ENCODE measurements at regions not wholly inside any gene's neighbourhood (a gene's known extent, or its start where the extent isn't known, plus 50 kb on each side); places are given as distances from the start of the nearest gene placed in this dataset.

DNA sequence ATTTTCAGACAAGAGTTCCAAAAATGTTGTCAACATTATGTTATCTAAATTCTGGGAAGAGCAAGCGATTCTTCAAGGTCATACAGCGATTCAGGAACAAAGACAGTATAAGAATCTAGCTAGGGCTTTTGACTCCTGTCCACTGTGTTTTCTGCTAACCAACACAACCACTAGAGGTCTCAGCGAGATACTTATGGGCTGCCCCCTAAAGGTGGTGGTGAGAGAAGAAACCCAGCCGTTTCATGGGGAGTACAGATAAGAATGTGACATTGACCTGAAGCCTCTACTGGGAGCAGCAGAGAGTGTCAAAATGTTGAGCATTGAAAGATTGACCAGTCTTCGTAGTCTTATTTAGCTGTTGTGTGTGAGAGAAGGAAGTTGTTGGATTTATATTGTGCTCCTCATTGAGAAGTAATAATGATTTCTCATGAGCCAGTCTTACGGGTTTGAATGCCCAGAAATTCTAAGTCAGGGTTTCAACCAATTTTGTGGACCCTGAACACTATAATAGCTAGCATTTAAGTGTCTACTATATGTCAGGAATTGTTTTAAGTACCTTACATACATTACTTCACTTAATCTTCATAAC lies 168.3 kb downstream of the SPRY1 start:
- TF ChIP-seq, protein P1, sequence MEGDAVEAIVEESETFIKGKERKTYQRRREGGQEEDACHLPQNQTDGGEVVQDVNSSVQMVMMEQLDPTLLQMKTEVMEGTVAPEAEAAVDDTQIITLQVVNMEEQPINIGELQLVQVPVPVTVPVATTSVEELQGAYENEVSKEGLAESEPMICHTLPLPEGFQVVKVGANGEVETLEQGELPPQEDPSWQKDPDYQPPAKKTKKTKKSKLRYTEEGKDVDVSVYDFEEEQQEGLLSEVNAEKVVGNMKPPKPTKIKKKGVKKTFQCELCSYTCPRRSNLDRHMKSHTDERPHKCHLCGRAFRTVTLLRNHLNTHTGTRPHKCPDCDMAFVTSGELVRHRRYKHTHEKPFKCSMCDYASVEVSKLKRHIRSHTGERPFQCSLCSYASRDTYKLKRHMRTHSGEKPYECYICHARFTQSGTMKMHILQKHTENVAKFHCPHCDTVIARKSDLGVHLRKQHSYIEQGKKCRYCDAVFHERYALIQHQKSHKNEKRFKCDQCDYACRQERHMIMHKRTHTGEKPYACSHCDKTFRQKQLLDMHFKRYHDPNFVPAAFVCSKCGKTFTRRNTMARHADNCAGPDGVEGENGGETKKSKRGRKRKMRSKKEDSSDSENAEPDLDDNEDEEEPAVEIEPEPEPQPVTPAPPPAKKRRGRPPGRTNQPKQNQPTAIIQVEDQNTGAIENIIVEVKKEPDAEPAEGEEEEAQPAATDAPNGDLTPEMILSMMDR (IDR thresholded peaks at IDR 0.05; ENCODE audit: insufficient read depth, low read depth, low read length) = peak; percentile 52
- no peak for TF ChIP-seq EZH2 (IDR thresholded peaks at IDR 0.05; ENCODE audit: insufficient read depth, low read length)
